NCI-H524 treated with DMSO at 0.1 percent for 48 hours (cell line): ENCODE measurements at regions not wholly inside any gene's neighbourhood (a gene's known extent, or its start where the extent isn't known, plus 50 kb on each side); places are given as distances from the start of the nearest gene placed in this dataset.

Source experiments
- DNase-seq: peaks from one replicate; lab custom pipeline; 2025; lab: John Stamatoyannopoulos, UW

GRCh38 chr14:73780896-73781295 is 66.7 kb upstream of the PNMA1 start:
- no peak for DNase-seq

- DNase-seq = no peak
Observed at GRCh38 chr14:73780391-73780790, 66.2 kb upstream of the PNMA1 start.

GRCh38 chr14:73778736-73779135 is 64.6 kb upstream of the PNMA1 start:
- no peak for DNase-seq

GRCh38 chr14:73777420-73777819 is 63.2 kb upstream of the PNMA1 start:
- no peak for DNase-seq

DNA sequence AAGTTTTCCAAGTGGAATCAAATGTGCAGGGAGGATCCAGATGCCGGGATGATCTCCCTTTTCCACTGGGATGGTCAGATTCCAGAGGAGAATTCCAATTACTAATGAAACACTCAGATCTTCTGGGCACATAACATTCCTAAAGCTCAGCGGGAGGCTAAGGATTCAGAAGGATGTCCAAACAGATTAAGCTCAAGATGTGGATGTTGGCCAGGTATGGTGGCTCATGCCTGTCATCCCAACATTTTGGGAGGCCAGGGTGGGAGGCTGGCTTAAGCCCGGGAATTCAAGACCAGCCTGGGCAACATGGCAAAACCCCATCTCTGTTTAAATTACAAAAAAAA is 62.0 kb upstream of the PNMA1 start:
- no peak for DNase-seq

DNA sequence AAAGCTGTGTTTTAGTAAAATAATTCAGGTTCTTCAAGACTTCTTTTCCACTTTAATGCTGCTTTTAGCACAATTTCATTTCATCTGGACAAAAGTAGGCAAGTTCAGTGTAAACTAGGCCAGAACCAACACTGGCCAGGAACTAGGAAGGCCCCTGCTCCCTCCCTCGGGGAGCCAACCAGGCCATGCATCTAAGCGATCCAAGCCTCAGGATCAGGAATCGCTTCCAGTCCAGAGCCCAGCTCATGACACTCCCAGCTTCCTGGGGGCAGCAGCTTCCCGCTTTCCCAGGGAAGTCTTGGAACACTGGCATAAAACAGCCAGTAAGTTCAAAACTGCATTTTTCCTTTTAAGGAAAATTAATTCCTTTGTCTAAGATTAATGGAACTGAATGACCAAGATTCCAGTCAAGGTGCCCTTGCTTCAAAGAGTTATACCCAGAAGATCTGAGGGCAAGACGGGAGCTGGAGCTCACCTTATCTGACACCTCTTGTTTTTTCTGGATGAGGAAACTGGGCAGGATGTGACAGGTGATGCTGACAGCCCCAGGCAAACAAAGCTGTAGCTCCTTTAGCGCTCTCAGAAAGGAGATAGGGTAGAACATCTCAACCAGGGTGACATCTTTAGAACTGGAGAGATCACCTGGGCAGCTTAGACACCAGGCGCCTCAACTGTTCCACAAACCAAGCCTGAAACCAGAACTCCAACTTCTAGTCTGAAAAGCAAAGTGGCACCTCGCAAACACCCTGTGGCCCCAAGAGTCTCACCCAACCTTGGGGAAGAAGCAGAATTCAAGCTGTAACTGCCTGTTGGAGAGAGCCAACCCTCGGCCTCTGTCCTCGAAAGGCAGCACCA is 61.4 kb upstream of the PNMA1 start:
- no peak for DNase-seq

DNA sequence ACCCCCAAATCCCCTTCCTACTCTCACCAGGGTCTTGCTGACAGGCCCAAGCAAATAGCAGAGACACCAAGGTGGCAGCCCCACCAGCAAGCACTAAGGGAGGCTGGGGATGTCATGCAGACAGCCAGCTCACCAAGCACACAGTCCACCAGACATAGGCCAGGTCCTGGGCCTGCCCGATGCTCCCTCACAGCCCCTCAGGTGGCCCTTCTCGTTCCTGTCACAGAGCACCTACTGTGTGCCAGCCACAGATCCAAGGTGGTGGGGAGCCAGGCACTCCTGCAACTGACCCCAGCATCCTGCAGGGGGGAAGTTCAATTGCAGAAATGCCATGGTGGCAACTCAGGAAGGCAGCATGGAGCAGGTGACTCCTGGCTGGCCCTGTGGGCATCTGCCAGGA is 60.5 kb upstream of the PNMA1 start:
- DNase-seq = no peak

DNA sequence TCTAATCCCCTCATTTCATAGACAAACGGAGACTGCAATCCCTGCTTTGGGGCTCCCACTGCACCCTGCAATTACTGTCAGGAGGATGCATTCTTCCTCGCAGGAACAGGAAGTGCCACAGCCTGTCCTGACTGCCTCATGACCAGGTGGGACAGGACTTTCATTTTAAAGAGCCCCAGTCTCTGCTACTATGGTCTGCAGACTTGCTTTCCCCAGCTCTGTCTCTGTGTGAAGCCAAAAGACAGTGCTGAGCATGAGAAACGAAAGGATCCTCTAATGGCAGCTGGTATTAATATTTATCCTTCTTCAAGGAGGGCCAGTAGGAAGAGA is 60.0 kb upstream of the PNMA1 start:
- DNase-seq = no peak

DNA sequence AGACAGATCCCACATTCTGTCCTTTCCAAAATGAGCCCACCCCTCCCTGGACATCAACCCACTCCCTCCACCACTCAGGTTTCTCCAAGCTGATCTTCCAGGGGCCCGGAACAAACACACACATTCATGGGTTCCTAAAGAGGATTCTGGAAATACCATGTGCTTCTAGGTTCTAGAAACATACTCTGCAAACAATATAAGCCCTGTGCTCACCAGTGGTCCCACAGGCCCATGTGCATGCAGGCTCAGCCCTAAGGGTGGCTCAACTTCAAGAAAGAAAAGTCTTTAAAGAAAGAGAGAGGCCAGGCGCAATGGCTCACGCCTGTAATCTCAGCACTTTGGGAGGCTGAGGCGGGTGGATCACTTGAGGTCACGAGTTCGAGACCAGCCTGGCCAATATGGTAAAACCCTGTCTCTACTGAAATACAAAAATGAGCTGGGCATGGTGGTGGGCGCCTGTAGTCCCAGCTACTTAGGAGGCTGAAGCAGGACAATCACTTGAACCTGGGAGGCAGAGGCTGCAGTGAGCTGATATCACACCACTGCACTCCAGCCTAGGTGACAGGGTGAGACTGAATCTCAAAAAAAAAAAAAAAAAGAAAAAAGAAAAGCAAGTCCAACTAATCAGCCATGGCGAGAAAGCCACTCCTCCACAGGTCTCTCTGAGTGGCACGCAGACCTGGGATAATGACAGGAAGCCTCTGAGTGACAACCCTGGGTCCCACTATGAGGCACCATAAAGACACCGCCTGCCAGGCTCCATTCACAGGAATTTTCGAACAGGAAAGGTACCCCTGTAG is 59.5 kb upstream of the PNMA1 start:
- DNase-seq = no peak

DNA sequence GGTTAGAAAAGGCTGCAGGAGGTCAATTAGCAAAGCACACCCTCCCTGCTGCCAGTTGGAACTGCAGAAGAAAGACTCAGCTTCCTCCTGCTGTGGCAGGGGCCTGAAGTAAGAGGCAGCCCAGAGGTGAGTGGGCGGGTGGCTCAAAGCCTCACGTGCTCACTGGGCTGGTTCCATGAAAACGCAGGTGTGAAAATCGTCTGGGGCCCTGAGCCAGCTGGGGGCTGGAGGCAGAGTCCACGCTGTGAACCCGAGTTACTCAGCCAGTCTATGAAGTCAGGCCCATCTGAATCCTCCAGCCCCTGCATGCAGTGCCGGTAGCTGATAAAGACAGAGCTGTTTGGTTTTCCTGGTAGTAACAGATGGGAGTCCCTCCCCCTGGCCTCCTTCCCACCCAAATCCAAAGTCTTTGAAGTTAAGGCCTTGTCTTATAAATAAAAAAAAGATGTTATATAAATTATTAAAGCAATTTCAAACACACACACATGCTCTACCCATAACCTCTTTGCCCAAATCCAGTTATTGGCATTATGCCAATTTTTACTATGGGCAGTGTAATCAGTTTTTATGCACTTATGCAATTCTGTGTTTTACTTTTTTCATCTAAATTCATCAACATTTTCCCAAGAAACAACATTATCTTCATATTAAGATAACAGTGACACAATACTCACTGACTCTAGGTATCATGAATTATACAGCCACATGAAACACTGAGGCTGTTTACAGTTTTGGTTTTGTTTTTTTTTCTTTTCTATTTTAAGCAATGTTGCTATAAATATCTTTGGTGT is 57.9 kb upstream of the PNMA1 start:
- no peak for DNase-seq

DNA sequence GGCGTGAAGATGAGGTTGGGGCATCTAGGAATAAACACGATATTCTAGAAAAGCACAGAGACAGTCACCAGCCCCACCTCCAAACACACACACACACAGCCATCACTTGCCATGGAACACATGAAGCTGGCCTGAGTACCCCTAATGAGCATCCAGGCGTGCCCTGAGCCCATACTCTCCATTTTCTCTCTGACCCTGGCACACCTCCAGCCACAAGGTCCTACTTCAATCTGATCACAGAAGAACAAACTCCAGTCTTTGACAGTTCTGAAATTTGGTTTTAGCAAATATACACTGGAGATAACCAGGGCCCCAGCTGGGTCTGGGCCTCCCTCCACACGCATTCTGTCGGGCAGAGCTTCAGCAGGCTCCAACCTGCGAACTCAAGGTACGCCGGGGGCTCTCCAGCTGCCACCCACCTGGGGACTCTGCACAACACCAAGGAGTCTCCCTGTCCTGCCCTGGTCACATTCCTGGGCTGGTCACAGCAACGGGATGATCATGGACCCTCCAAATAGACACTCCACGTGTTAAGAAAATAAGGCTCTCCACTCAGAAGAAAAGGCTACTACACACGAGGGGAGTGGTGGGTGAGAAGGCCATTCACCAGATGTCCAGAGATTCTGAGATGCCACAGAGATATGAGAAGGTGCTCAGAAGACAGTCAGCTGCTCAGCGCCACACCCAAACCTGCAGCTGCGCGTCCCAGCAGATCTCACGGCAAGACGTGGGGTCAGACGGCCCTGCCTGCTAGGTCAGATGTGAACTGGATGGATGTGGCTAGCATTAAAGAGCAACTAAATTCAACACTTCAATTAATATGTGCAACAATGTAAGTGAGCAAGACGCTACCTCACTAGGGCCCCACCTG is 57.0 kb upstream of the PNMA1 start:
- no peak for DNase-seq

GRCh38 chr14:73768107-73768506 is 53.9 kb upstream of the PNMA1 start:
- DNase-seq = no peak

DNA sequence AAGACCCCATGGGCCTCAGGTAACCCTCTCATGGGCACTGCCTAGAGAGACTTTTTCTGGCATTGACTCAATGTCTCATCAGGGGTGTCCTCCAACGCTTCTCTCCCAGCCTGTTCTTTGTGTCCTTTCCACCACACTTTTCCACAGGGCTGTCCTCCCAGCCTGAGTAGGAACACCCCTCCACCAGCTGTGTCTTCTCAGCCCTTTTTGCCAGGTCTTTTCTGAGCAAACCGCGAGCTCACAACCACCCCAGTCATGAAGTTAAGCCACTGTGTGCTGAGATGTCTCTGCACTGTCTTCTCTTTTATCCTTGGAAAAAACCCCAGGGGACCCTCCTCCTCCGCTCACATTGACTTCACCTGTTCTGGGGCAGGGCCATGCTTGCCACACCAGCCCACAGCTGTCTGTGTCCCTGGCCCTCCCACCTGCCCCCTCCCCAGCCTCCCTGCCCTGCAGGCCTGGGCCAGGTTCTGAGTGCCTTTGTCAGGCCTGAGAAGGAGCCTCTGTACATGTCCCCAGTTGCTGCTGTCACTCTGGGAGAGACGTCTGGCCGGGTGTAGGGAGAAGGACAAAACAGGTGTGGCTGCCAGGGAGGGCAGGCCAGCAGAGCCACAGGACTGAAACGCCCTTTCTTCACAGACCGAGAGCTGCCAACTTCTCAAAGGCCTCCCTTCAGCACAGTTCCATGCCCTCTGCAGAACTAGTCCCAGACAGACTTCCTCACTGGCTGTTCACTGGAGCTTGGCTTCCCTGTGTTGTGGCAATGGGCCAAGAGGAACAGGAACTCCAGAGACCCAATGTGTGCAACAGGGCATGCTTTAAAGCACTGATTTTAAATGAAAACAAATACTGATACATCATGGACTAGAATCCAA is 50.5 kb upstream of the PNMA1 start:
- DNase-seq = no peak
